Fibroblast of mammary gland (primary cell): ENCODE measurements at regions not wholly inside any gene's neighbourhood (a gene's known extent, or its start where the extent isn't known, plus 50 kb on each side); places are given as distances from the start of the nearest gene placed in this dataset.

Experiments
- DNase-seq: peaks from one replicate; pipeline ENCODE4 v3.0.0-alpha.2; 2010; ENCODE audit warnings: low read depth
- H3K4me3 ChIP-seq: 2 replicates; pipeline ENCODE4 v1.5.1; 2011; ENCODE audit warnings: low read depth, mild to moderate bottlenecking, low read length, moderate library complexity; ENCODE audit not compliant: control insufficient read depth
- TF ChIP-seq, protein P1 (sequence below): conservative IDR thresholded peaks from 2 replicates; pipeline ENCODE4 v1.5.1; 2011; ENCODE audit warnings: low read depth, low read length, inconsistent platforms; ENCODE audit not compliant: control insufficient read depth, insufficient read depth

DNA sequence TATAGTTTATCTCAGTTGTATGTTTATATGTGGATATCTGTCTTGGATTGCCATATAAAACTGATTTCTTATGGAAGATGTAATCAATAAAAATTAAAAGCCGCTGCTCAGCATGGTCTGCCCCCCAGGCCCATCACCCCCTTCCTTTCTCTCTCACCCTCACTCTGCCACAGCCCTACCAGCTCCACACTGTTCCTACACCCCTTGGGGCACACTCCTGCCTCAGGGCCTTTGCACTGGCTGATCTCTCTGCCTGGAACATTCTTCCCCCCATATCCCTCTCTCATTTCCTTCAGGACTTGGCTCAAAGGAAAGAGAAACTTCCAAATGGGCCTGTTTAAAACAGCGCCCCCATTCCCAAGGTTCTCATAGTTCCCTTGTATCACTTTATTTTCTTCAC is 63.1 kb downstream of the LRRC32 start:
- no peak overlapping the region for H3K4me3 ChIP-seq
- DNase-seq = no peak
- TF ChIP-seq, protein P1, sequence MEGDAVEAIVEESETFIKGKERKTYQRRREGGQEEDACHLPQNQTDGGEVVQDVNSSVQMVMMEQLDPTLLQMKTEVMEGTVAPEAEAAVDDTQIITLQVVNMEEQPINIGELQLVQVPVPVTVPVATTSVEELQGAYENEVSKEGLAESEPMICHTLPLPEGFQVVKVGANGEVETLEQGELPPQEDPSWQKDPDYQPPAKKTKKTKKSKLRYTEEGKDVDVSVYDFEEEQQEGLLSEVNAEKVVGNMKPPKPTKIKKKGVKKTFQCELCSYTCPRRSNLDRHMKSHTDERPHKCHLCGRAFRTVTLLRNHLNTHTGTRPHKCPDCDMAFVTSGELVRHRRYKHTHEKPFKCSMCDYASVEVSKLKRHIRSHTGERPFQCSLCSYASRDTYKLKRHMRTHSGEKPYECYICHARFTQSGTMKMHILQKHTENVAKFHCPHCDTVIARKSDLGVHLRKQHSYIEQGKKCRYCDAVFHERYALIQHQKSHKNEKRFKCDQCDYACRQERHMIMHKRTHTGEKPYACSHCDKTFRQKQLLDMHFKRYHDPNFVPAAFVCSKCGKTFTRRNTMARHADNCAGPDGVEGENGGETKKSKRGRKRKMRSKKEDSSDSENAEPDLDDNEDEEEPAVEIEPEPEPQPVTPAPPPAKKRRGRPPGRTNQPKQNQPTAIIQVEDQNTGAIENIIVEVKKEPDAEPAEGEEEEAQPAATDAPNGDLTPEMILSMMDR = no peak

- TF ChIP-seq, protein P1 = no peak
- no peak overlapping the region for H3K4me3 ChIP-seq
- no peak for DNase-seq
These were observed 65.0 kb downstream of the LRRC32 start for GRCh38 chr11:76605338-76606074.

- no peak overlapping the region for H3K4me3 ChIP-seq
- DNase-seq = peak; percentile 94
- TF ChIP-seq, protein P1 = no peak
These were observed 65.8 kb downstream of the LRRC32 start for GRCh38 chr11:76604626-76605241.

- no peak for DNase-seq
- TF ChIP-seq, protein P1 = no peak
- H3K4me3 ChIP-seq = no peak overlapping the region
These were observed 66.4 kb downstream of the LRRC32 start for GRCh38 chr11:76604081-76604625.

DNA sequence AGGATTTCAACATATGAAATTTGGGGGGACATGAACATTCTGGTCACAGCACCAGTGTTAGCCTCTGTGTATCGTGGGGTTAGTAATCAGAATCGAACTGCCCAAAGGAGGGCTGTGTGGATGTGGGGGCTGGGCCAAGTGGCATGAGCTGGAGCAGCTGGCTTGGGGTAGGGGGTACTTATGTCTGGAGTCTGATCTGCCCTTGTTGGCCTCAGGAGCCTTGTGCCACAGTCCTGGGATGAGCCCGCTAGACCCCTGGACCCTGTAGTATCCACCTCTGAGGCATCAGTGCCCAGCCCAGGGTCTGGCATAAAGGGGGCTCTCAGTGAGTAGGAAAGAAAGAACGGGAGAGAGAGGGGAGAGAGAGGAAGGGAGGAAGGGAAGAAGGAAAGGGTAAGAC is 67.3 kb downstream of the LRRC32 start:
- no peak for DNase-seq
- TF ChIP-seq, protein P1 = no peak
- H3K4me3 ChIP-seq = no peak overlapping the region
